ENCODE measurements at regions not wholly inside any gene's neighbourhood (a gene's known extent, or its start where the extent isn't known, plus 50 kb on each side); places are given as distances from the start of the nearest gene placed in this dataset.
"Not testable (repeated sequence)": the region's sequence is repeated elsewhere in the genome, so short reads cannot be mapped to it uniquely, and the experiment has no call there.

GRCh38 chr1:213598263-213598662 is 389.5 kb upstream of the PROX1 start:
- Histone ChIP-seq H3K36me3 (ENCODE audit: control insufficient read depth in 1 of 2, insufficient read depth in 2 of 2, low read length in 2 of 2) (no peaks in the 10 kb centered on the region), H3K4me1 (ENCODE audit: control insufficient read depth in 1 of 2, insufficient read depth in 2 of 2, low read length in 2 of 2) (no peaks in the 10 kb centered on the region), H3K9ac (ENCODE audit: low read depth in 1 of 2, low read length in 2 of 2) (no peak overlapping the region), H3K9me3 (ENCODE audit: control insufficient read depth in 1 of 2, low read length in 2 of 2) (no peaks in the 10 kb centered on the region), H3K27ac (ENCODE audit: low read depth, low read length) (no peak overlapping the region), H3K4me3 (ENCODE audit: low read depth in 1 of 2, low read length in 2 of 2) (no peak overlapping the region), H3K27me3 (ENCODE audit: control insufficient read depth in 1 of 2, insufficient read depth in 2 of 2, low read length in 2 of 2) (no peaks in the 10 kb centered on the region)

- Histone ChIP-seq H3K9me3 (ENCODE audit: control insufficient read depth in 1 of 2, low read length in 2 of 2) (no peaks in the 10 kb centered on the region), H3K4me1 (ENCODE audit: control insufficient read depth in 1 of 2, insufficient read depth in 2 of 2, low read length in 2 of 2) (no peaks in the 10 kb centered on the region), H3K27me3 (ENCODE audit: control insufficient read depth in 1 of 2, insufficient read depth in 2 of 2, low read length in 2 of 2) (no peaks in the 10 kb centered on the region), H3K4me3 (ENCODE audit: low read depth in 1 of 2, low read length in 2 of 2) (no peak overlapping the region), H3K9ac (ENCODE audit: low read depth in 1 of 2, low read length in 2 of 2) (no peak overlapping the region), H3K36me3 (ENCODE audit: control insufficient read depth in 1 of 2, insufficient read depth in 2 of 2, low read length in 2 of 2) (no peaks in the 10 kb centered on the region), H3K27ac (ENCODE audit: low read depth, low read length) (no peak overlapping the region)
Observed at GRCh38 chr1:213600879-213601278, 386.9 kb upstream of the PROX1 start.

GRCh38 chr1:213601705-213602104 is 386.1 kb upstream of the PROX1 start:
- not testable (repeated sequence) for H3K27me3 ChIP-seq (ENCODE audit: control insufficient read depth in 1 of 2, insufficient read depth in 2 of 2, low read length in 2 of 2); H3K36me3 ChIP-seq (ENCODE audit: control insufficient read depth in 1 of 2, insufficient read depth in 2 of 2, low read length in 2 of 2)

GRCh38 chr1:213602796-213603486 is 384.8 kb upstream of the PROX1 start:
- Histone ChIP-seq H3K4me3 (ENCODE audit: low read depth in 1 of 2, low read length in 2 of 2) (no peak overlapping the region), H3K9me3 (ENCODE audit: control insufficient read depth in 1 of 2, low read length in 2 of 2) (no peaks in the 10 kb centered on the region), H3K4me1 (ENCODE audit: control insufficient read depth in 1 of 2, insufficient read depth in 2 of 2, low read length in 2 of 2) (no peaks in the 10 kb centered on the region), H3K27me3 (ENCODE audit: control insufficient read depth in 1 of 2, insufficient read depth in 2 of 2, low read length in 2 of 2) (no peaks in the 10 kb centered on the region), H3K27ac (ENCODE audit: low read depth, low read length) (no peak overlapping the region), H3K9ac (ENCODE audit: low read depth in 1 of 2, low read length in 2 of 2) (no peak overlapping the region), H3K36me3 (ENCODE audit: control insufficient read depth in 1 of 2, insufficient read depth in 2 of 2, low read length in 2 of 2) (no peaks in the 10 kb centered on the region)

More at GRCh38 chr1:213601705-213602104, 386.1 kb upstream of the PROX1 start:
- H3K4me1 ChIP-seq (ENCODE audit: control insufficient read depth in 1 of 2, insufficient read depth in 2 of 2, low read length in 2 of 2); H3K27ac ChIP-seq (ENCODE audit: low read depth, low read length); H3K9ac ChIP-seq (ENCODE audit: low read depth in 1 of 2, low read length in 2 of 2); H3K9me3 ChIP-seq (ENCODE audit: control insufficient read depth in 1 of 2, low read length in 2 of 2); H3K4me3 ChIP-seq (ENCODE audit: low read depth in 1 of 2, low read length in 2 of 2): not testable (repeated sequence)

GRCh38 chr1:213604477-213604876 is 383.3 kb upstream of the PROX1 start:
- no peaks in the 10 kb centered on the region for H3K36me3 ChIP-seq (ENCODE audit: control insufficient read depth in 1 of 2, insufficient read depth in 2 of 2, low read length in 2 of 2)
- H3K27ac ChIP-seq (ENCODE audit: low read depth, low read length): no peak overlapping the region
- H3K4me1 ChIP-seq (ENCODE audit: control insufficient read depth in 1 of 2, insufficient read depth in 2 of 2, low read length in 2 of 2): no peaks in the 10 kb centered on the region
- H3K9ac ChIP-seq (ENCODE audit: low read depth in 1 of 2, low read length in 2 of 2): no peak overlapping the region
- no peak overlapping the region for H3K4me3 ChIP-seq (ENCODE audit: low read depth in 1 of 2, low read length in 2 of 2)
- no peaks in the 10 kb centered on the region for H3K27me3 ChIP-seq (ENCODE audit: control insufficient read depth in 1 of 2, insufficient read depth in 2 of 2, low read length in 2 of 2)
- no peaks in the 10 kb centered on the region for H3K9me3 ChIP-seq (ENCODE audit: control insufficient read depth in 1 of 2, low read length in 2 of 2)

- H3K27ac ChIP-seq (ENCODE audit: low read depth, low read length): no peak overlapping the region
- H3K4me3 ChIP-seq (ENCODE audit: low read depth in 1 of 2, low read length in 2 of 2): no peak overlapping the region
- H3K27me3 ChIP-seq (ENCODE audit: control insufficient read depth in 1 of 2, insufficient read depth in 2 of 2, low read length in 2 of 2): no peaks in the 10 kb centered on the region
- H3K9me3 ChIP-seq (ENCODE audit: control insufficient read depth in 1 of 2, low read length in 2 of 2): no peaks in the 10 kb centered on the region
- no peaks in the 10 kb centered on the region for H3K36me3 ChIP-seq (ENCODE audit: control insufficient read depth in 1 of 2, insufficient read depth in 2 of 2, low read length in 2 of 2)
- no peaks in the 10 kb centered on the region for H3K4me1 ChIP-seq (ENCODE audit: control insufficient read depth in 1 of 2, insufficient read depth in 2 of 2, low read length in 2 of 2)
- no peak overlapping the region for H3K9ac ChIP-seq (ENCODE audit: low read depth in 1 of 2, low read length in 2 of 2)
Observed at GRCh38 chr1:213605732-213606131, 382.0 kb upstream of the PROX1 start.

- no peak overlapping the region for H3K4me3 ChIP-seq (ENCODE audit: low read depth in 1 of 2, low read length in 2 of 2)
- H3K27me3 ChIP-seq (ENCODE audit: control insufficient read depth in 1 of 2, insufficient read depth in 2 of 2, low read length in 2 of 2): no peaks in the 10 kb centered on the region
- H3K36me3 ChIP-seq (ENCODE audit: control insufficient read depth in 1 of 2, insufficient read depth in 2 of 2, low read length in 2 of 2): no peaks in the 10 kb centered on the region
- no peaks in the 10 kb centered on the region for H3K4me1 ChIP-seq (ENCODE audit: control insufficient read depth in 1 of 2, insufficient read depth in 2 of 2, low read length in 2 of 2)
- H3K9ac ChIP-seq (ENCODE audit: low read depth in 1 of 2, low read length in 2 of 2): no peak overlapping the region
- no peaks in the 10 kb centered on the region for H3K9me3 ChIP-seq (ENCODE audit: control insufficient read depth in 1 of 2, low read length in 2 of 2)
- no peak overlapping the region for H3K27ac ChIP-seq (ENCODE audit: low read depth, low read length)
Observed at GRCh38 chr1:213606252-213606820, 381.4 kb upstream of the PROX1 start.

GRCh38 chr1:213613549-213613948 is 374.2 kb upstream of the PROX1 start:
- Histone ChIP-seq H3K4me3 (ENCODE audit: low read depth in 1 of 2, low read length in 2 of 2) (no peak overlapping the region), H3K9ac (ENCODE audit: low read depth in 1 of 2, low read length in 2 of 2) (no peak overlapping the region), H3K27me3 (ENCODE audit: control insufficient read depth in 1 of 2, insufficient read depth in 2 of 2, low read length in 2 of 2) (no peaks in the 10 kb centered on the region), H3K36me3 (ENCODE audit: control insufficient read depth in 1 of 2, insufficient read depth in 2 of 2, low read length in 2 of 2) (no peaks in the 10 kb centered on the region), H3K9me3 (ENCODE audit: control insufficient read depth in 1 of 2, low read length in 2 of 2) (no peaks in the 10 kb centered on the region), H3K27ac (ENCODE audit: low read depth, low read length) (no peak overlapping the region), H3K4me1 (ENCODE audit: control insufficient read depth in 1 of 2, insufficient read depth in 2 of 2, low read length in 2 of 2) (no peaks in the 10 kb centered on the region)

- no peaks in the 10 kb centered on the region for H3K4me1 ChIP-seq (ENCODE audit: control insufficient read depth in 1 of 2, insufficient read depth in 2 of 2, low read length in 2 of 2)
- H3K9me3 ChIP-seq (ENCODE audit: control insufficient read depth in 1 of 2, low read length in 2 of 2): no peaks in the 10 kb centered on the region
- H3K4me3 ChIP-seq (ENCODE audit: low read depth in 1 of 2, low read length in 2 of 2): no peak overlapping the region
- H3K36me3 ChIP-seq (ENCODE audit: control insufficient read depth in 1 of 2, insufficient read depth in 2 of 2, low read length in 2 of 2): no peaks in the 10 kb centered on the region
- no peak overlapping the region for H3K27ac ChIP-seq (ENCODE audit: low read depth, low read length)
- no peak overlapping the region for H3K9ac ChIP-seq (ENCODE audit: low read depth in 1 of 2, low read length in 2 of 2)
- H3K27me3 ChIP-seq (ENCODE audit: control insufficient read depth in 1 of 2, insufficient read depth in 2 of 2, low read length in 2 of 2): no peaks in the 10 kb centered on the region
Observed at GRCh38 chr1:213615226-213615916, 372.4 kb upstream of the PROX1 start.

GRCh38 chr1:213617133-213617532 is 370.6 kb upstream of the PROX1 start:
- Histone ChIP-seq H3K36me3 (ENCODE audit: control insufficient read depth in 1 of 2, insufficient read depth in 2 of 2, low read length in 2 of 2) (no peaks in the 10 kb centered on the region), H3K9ac (ENCODE audit: low read depth in 1 of 2, low read length in 2 of 2) (no peak overlapping the region), H3K9me3 (ENCODE audit: control insufficient read depth in 1 of 2, low read length in 2 of 2) (no peaks in the 10 kb centered on the region), H3K4me3 (ENCODE audit: low read depth in 1 of 2, low read length in 2 of 2) (no peak overlapping the region), H3K27me3 (ENCODE audit: control insufficient read depth in 1 of 2, insufficient read depth in 2 of 2, low read length in 2 of 2) (no peaks in the 10 kb centered on the region), H3K4me1 (ENCODE audit: control insufficient read depth in 1 of 2, insufficient read depth in 2 of 2, low read length in 2 of 2) (no peaks in the 10 kb centered on the region), H3K27ac (ENCODE audit: low read depth, low read length) (no peak overlapping the region)

Data from duodenal mucosa (tissue), 2 donors.